ENCODE measurements at regions not wholly inside any gene's neighbourhood (a gene's known extent, or its start where the extent isn't known, plus 50 kb on each side); places are given as distances from the start of the nearest gene placed in this dataset.
"Not testable (repeated sequence)": the region's sequence is repeated elsewhere in the genome, so short reads cannot be mapped to it uniquely, and the experiment has no call there.

GRCh38 chr5:117731446-117731845 lies 1156.8 kb upstream of the SEMA6A start:
- Histone ChIP-seq H3K36me3 (ENCODE audit: control insufficient read depth in 2 of 2, extremely low read depth in 1 of 2, insufficient read depth in 2 of 2, low read length in 2 of 2) (no peaks in the 10 kb centered on the region), H3K4me2 (ENCODE audit: insufficient read depth, low read length) (no peak overlapping the region), H3K9me1 (replicated peaks; ENCODE audit: control insufficient read depth, extremely low read depth, insufficient read depth, low read length) (no peaks in the 10 kb centered on the region), H4K20me1 (replicated peaks; ENCODE audit: control insufficient read depth, extremely low read depth, insufficient read depth, low read length) (no peaks in the 10 kb centered on the region), H3K4me3 (replicated peaks in 1 of 3; ENCODE audit: insufficient read depth in 1 of 3, low read depth in 1 of 3, low read length in 3 of 3) (no peak overlapping the region), H3K9me3 (replicated peaks; ENCODE audit: control insufficient read depth, insufficient read depth, low read length) (no peaks in the 10 kb centered on the region), H2AFZ (ENCODE audit: low read depth, low read length) (no peak overlapping the region), H3K9ac (replicated peaks; ENCODE audit: extremely low read depth, insufficient read depth, low read length) (no peak overlapping the region), H3K27me3 (ENCODE audit: control insufficient read depth in 2 of 2, insufficient read depth in 2 of 2, low read length in 2 of 2) (no peaks in the 10 kb centered on the region), H3K4me1 (ENCODE audit: control insufficient read depth, extremely low read depth, insufficient read depth, low read length) (no peaks in the 10 kb centered on the region), H3K27ac (ENCODE audit: insufficient read depth, low read depth, low read length) (no peak overlapping the region), H3K79me2 (ENCODE audit: control insufficient read depth, insufficient read depth, low read length) (no peaks in the 10 kb centered on the region)
- FAIRE-seq (no peak), DNase-seq (ENCODE audit: low read depth, low spot score) (no peak)
- ChIA-PET CTCF (no interaction called here), POLR2A (no interaction called here)
- dilution Hi-C loops (cut with MboI; ENCODE audit: extremely low pct_ligation_motif_present, low sequenced_read_pairs) (no loop called here), intact Hi-C loops (cut with micrococcal nuclease) (no loop called here)
- TF ChIP-seq JUN (IDR thresholded peaks at IDR 0.05; ENCODE audit: borderline replicate concordance, insufficient read depth, insufficient read length, low read depth) (no peak), CTCF (IDR thresholded peaks at IDR 0.05; ENCODE audit: extremely low read depth in 1 of 2, insufficient read depth in 1 of 2, low read depth in 1 of 2, low read length in 2 of 2) (no peak), MYC (IDR thresholded peaks at IDR 0.05; ENCODE audit: low read depth, low read length) (no peak), POLR2AphosphoS5 (IDR thresholded peaks at IDR 0.05; ENCODE audit: insufficient read depth, low read depth, low read length) (no peak), GATA2 (IDR thresholded peaks at IDR 0.05; ENCODE audit: insufficient read depth, insufficient read length, low read depth, low read length) (no peak), MAX (IDR thresholded peaks at IDR 0.05; ENCODE audit: insufficient read depth, insufficient read length) (no peak), EZH2 (IDR thresholded peaks at IDR 0.05; ENCODE audit: borderline replicate concordance, low read depth, low read length, severe bottlenecking) (no peak)
- no TSS peak for BruUV-seq (replicated peaks)

DNA sequence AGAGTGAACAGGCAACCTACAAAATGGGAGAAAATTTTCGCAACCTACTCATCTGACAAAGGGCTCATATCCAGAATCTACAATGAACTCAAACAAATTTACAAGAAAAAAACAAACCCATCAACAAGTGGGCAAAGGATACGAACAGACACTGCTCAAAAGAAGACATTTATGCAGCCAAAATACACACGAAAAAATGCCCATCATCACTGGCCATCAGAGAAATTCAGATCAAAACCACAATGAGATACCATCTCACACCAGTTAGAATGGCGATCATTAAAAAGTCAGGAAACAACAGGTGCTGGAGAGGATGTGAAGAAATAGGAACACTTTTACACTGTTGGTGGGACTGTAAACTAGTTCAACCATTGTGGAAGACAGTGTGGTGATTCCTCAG lies 1146.2 kb upstream of the SEMA6A start:
- H4K20me1 ChIP-seq (replicated peaks; ENCODE audit: control insufficient read depth, extremely low read depth, insufficient read depth, low read length); H3K9me3 ChIP-seq (replicated peaks; ENCODE audit: control insufficient read depth, insufficient read depth, low read length); H2AFZ ChIP-seq (ENCODE audit: low read depth, low read length); intact Hi-C loops (cut with micrococcal nuclease); H3K27me3 ChIP-seq (ENCODE audit: control insufficient read depth in 2 of 2, insufficient read depth in 2 of 2, low read length in 2 of 2); H3K4me2 ChIP-seq (ENCODE audit: insufficient read depth, low read length); FAIRE-seq; DNase-seq (ENCODE audit: low read depth, low spot score); CTCF ChIA-PET; H3K36me3 ChIP-seq (ENCODE audit: control insufficient read depth in 2 of 2, extremely low read depth in 1 of 2, insufficient read depth in 2 of 2, low read length in 2 of 2); H3K4me3 ChIP-seq (replicated peaks in 1 of 3; ENCODE audit: insufficient read depth in 1 of 3, low read depth in 1 of 3, low read length in 3 of 3); BruUV-seq (replicated peaks); H3K9ac ChIP-seq (replicated peaks; ENCODE audit: extremely low read depth, insufficient read depth, low read length); H3K9me1 ChIP-seq (replicated peaks; ENCODE audit: control insufficient read depth, extremely low read depth, insufficient read depth, low read length); H3K79me2 ChIP-seq (ENCODE audit: control insufficient read depth, insufficient read depth, low read length); dilution Hi-C loops (cut with MboI; ENCODE audit: extremely low pct_ligation_motif_present, low sequenced_read_pairs); H3K27ac ChIP-seq (ENCODE audit: insufficient read depth, low read depth, low read length); POLR2A ChIA-PET; H3K4me1 ChIP-seq (ENCODE audit: control insufficient read depth, extremely low read depth, insufficient read depth, low read length): not testable (repeated sequence)
